ENCODE measurements at regions not wholly inside any gene's neighbourhood (a gene's known extent, or its start where the extent isn't known, plus 50 kb on each side); places are given as distances from the start of the nearest gene placed in this dataset.
A peak's percentile ranks its signal among the peaks of the same experiment; 100 is the strongest.

DNA sequence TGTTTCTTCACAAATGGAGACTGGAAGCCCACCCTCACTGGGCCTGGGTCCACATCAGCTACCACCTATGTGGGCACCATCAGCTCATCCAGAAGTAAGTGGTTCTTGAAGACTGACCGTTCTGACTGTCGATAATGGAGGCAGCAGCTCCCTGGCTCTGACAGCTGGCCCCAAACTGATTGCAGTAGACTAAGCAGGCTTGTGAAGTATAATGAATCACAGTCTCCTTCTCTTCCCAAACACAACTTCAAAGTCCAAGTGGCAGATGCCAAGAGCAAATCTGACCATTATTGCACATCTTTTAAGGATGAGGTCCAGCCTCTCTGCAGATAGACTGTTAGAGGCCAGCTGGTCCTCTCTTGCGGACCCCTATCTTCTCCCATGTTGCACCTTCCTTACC is 574.4 kb upstream of the KLF12 start:
- TF ChIP-seq, protein P1, sequence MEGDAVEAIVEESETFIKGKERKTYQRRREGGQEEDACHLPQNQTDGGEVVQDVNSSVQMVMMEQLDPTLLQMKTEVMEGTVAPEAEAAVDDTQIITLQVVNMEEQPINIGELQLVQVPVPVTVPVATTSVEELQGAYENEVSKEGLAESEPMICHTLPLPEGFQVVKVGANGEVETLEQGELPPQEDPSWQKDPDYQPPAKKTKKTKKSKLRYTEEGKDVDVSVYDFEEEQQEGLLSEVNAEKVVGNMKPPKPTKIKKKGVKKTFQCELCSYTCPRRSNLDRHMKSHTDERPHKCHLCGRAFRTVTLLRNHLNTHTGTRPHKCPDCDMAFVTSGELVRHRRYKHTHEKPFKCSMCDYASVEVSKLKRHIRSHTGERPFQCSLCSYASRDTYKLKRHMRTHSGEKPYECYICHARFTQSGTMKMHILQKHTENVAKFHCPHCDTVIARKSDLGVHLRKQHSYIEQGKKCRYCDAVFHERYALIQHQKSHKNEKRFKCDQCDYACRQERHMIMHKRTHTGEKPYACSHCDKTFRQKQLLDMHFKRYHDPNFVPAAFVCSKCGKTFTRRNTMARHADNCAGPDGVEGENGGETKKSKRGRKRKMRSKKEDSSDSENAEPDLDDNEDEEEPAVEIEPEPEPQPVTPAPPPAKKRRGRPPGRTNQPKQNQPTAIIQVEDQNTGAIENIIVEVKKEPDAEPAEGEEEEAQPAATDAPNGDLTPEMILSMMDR (conservative IDR thresholded peaks at IDR 0.05; ENCODE audit: control insufficient read depth, insufficient read depth, low read depth, low read length) = no peak
- peak; percentile 6 for DNase-seq (ENCODE audit: low read depth)
- H3K4me3 ChIP-seq (ENCODE audit: control insufficient read depth, low read depth, low read length) = no peak overlapping the region

DNA sequence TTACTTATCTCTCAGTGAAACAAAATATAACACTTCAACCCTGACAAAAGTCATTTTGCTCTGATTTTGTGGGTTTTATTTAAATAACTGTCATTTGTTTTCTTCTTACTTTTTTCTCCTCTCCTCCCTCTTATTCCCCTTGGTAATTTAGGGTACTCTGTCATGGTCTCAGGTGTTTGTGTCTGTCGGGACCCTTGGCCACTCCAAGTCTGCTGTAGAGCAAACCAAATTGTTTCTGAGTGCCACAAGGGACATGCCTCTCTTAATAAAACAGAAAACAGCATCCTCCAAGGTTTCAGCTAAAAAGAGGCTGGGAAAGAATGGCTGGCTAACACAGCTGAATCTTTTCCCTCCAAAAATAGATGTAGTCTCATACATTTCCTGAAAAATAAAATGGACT is 573.1 kb upstream of the KLF12 start:
- TF ChIP-seq, protein P1 (conservative IDR thresholded peaks at IDR 0.05; ENCODE audit: control insufficient read depth, insufficient read depth, low read depth, low read length) = no peak
- DNase-seq (ENCODE audit: low read depth) = no peak
- H3K4me3 ChIP-seq (ENCODE audit: control insufficient read depth, low read depth, low read length) = no peak overlapping the region

DNA sequence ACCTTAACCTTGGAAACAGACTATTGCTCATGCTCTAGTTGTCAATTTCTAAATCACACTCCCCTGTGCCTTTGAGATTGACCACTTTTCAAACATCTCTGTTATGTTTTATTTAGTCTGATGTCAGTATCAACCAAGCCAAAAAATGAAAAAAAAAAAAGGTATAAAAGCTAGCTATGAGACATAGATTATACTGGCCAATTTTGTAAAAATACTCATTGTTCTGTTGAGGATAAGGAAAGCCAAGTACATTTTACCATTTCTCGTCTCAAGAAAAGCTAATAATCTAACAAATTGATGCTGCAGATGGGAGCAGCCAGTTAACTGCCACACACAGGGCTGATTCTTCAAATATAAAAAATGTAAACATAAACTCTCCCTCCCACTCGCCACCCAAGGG is 572.6 kb upstream of the KLF12 start:
- H3K4me3 ChIP-seq (ENCODE audit: control insufficient read depth, low read depth, low read length) = no peak overlapping the region

DNA sequence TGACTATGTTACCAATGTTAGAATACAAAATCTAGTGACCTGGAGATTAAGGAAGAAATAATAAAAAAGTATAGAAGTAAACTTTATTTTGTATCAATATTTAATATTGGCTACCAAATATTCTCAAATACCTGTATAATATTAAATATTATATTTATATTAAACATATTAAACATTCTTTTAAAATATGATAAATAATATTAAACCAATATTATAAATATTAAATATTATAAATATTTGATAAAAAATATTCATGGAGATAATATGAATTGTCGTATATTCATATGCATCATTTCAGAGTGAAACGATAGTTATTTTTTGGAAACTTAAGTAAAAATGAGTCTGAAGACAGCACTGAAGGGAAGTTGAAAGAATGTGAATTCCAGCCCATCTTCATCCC is 571.2 kb upstream of the KLF12 start:
- no peak for DNase-seq (ENCODE audit: low read depth)
- TF ChIP-seq, protein P1 (conservative IDR thresholded peaks at IDR 0.05; ENCODE audit: control insufficient read depth, insufficient read depth, low read depth, low read length) = no peak

More for the DNA sequence above, 572.6 kb upstream of the KLF12 start:
- TF ChIP-seq, protein P1 (conservative IDR thresholded peaks at IDR 0.05; ENCODE audit: control insufficient read depth, insufficient read depth, low read depth, low read length) = no peak
- DNase-seq (ENCODE audit: low read depth) = no peak

DNA sequence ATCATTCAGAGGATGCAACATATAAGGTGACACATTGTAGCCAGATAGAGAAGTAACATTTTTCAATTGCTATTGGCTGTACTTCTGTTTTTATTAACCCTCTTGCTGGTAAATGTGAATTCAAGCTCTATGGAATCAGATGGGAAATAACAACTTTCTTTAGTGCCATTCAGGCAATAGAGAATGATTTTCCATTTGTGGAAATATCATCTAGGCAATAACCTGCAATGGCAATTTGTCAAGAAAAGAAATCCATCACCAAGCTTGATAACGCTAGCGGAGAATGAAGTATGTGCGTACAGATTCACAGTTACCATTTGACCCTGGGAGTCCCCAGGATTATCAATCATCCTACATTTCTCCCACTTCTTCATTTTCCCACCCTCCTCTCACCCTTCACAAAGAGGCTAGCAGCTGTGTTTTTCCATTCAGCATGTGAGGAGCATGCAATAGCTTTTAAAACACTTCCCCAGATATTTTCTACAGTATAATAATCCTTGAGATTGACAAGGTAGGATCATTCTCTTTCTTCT is 569.7 kb upstream of the KLF12 start:
- TF ChIP-seq, protein P1 (conservative IDR thresholded peaks at IDR 0.05; ENCODE audit: control insufficient read depth, insufficient read depth, low read depth, low read length) = no peak
- no peak overlapping the region for H3K4me3 ChIP-seq (ENCODE audit: control insufficient read depth, low read depth, low read length)
- no peak for DNase-seq (ENCODE audit: low read depth)

More for the DNA sequence above, 571.2 kb upstream of the KLF12 start:
- H3K4me3 ChIP-seq (ENCODE audit: control insufficient read depth, low read depth, low read length) = no peak overlapping the region

DNA sequence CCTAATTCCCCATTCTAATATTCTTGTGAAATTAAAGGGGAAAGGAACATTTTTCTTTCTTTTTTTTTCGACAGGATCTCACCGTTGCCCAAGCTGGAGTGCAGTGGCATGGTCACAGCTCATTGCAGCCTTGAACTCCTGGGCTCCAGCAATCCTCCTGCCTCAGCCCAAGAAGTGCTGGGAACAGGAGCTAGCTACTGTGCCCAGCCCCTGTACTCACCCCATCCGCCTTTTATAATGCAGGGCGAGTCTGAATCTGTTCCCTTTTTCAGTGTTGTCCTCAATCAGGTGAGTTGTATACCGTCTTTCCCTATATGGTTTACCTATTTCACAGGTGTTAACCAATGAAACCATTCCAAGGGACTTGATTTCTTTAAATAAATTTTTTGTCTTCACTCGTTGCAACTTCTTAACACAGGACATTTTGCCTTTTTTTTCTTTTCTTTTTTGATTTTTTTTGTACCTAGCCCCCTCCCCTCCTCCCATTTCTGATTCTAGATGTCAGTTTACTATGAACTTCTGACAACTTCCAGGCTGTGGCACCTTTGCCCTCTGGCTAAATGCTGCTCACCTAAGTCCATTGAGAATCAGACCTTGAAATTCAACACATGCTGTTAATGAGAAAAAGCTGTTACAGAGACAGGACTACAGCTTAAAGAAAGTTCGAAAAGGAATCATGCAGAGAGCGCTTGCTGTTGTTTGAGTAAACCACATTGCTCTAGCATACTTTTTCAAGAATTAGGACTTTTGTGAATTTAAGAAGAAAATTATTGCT is 562.1 kb upstream of the KLF12 start:
- no peak for DNase-seq (ENCODE audit: low read depth)

More for the DNA sequence above, 562.1 kb upstream of the KLF12 start:
- no peak overlapping the region for H3K4me3 ChIP-seq (ENCODE audit: control insufficient read depth, low read depth, low read length)
- TF ChIP-seq, protein P1 (conservative IDR thresholded peaks at IDR 0.05; ENCODE audit: control insufficient read depth, insufficient read depth, low read depth, low read length) = no peak
